H1 (cell line): ENCODE measurements at regions not wholly inside any gene's neighbourhood (a gene's known extent, or its start where the extent isn't known, plus 50 kb on each side); places are given as distances from the start of the nearest gene placed in this dataset.

Experiments
- SIRT6 ChIP-seq: IDR thresholded peaks from one replicate; pipeline ENCODE4 v1.7.1; 2012; ENCODE audit warnings: low read length, inconsistent platforms

- TF ChIP-seq SIRT6, result no peak
Measured at GRCh38 chr2:43052204-43052943, 174.0 kb downstream of the ZFP36L2 start (continued).
